ENCODE measurements at regions not wholly inside any gene's neighbourhood (a gene's known extent, or its start where the extent isn't known, plus 50 kb on each side); places are given as distances from the start of the nearest gene placed in this dataset.

- H3K9ac ChIP-seq (ENCODE audit: low read length): peak overlapping the region; percentile 76
- peaks cover 3% of the 10 kb centered on the region for H3K79me2 ChIP-seq (replicated peaks; ENCODE audit: insufficient read depth, low read length)
These were observed 75.9 kb upstream of the VGLL4 start for GRCh38 chr3:11719406-11720303.

DNA sequence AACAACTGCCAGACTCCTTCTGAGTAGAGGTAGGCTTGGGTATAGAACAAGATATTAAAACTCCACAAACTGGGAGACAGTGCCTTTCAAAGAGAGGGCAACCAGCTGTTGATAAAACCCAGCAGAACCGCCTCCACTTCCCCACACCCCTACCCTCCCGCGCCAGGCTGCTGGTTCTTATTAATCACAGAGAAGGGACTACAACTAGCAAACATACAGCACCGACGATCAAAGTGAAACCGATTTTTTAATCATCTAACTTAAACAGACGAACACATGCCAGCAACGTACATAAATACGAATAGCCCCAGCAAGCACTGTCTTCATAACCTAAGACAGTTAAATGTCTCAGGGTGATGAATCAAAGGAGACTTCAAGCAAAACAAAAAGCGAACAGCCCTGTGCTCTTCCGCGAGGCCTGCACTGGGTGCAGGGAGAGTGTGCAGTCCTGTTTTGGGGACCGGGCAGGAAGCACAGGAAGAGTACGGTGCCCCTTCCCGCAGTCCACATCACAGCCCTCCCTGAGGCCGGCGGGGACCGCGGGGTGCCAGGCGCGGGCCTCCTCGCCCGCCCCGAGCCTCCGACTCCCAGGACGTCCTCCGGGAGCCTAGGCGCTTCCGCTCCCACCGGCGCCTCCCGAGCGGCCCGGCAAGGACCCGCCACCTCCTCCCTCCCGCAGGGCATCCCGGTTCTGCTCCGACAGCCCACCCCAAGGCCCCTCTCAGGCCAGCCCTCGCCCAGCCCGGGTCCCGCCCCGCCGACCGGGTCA is 75.1 kb upstream of the VGLL4 start:
- H3K9me2 ChIP-seq (ENCODE audit: insufficient read depth, low read length): no peaks in the 10 kb centered on the region
- no peak for TF ChIP-seq EZH2 (IDR thresholded peaks at IDR 0.05; ENCODE audit: borderline replicate concordance, insufficient read depth, low read length, poor library complexity, severe bottlenecking)
- TF ChIP-seq TAF1 (IDR thresholded peaks at IDR 0.05; ENCODE audit: low read depth): peak; percentile 56
- TF ChIP-seq, protein P1, sequence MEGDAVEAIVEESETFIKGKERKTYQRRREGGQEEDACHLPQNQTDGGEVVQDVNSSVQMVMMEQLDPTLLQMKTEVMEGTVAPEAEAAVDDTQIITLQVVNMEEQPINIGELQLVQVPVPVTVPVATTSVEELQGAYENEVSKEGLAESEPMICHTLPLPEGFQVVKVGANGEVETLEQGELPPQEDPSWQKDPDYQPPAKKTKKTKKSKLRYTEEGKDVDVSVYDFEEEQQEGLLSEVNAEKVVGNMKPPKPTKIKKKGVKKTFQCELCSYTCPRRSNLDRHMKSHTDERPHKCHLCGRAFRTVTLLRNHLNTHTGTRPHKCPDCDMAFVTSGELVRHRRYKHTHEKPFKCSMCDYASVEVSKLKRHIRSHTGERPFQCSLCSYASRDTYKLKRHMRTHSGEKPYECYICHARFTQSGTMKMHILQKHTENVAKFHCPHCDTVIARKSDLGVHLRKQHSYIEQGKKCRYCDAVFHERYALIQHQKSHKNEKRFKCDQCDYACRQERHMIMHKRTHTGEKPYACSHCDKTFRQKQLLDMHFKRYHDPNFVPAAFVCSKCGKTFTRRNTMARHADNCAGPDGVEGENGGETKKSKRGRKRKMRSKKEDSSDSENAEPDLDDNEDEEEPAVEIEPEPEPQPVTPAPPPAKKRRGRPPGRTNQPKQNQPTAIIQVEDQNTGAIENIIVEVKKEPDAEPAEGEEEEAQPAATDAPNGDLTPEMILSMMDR (IDR thresholded peaks at IDR 0.05; ENCODE audit: poor library complexity, severe bottlenecking): no peak
- TF ChIP-seq EP300 (conservative IDR thresholded peaks at IDR 0.05; ENCODE audit: poor library complexity, severe bottlenecking): no peak
- TF ChIP-seq, protein P2, sequence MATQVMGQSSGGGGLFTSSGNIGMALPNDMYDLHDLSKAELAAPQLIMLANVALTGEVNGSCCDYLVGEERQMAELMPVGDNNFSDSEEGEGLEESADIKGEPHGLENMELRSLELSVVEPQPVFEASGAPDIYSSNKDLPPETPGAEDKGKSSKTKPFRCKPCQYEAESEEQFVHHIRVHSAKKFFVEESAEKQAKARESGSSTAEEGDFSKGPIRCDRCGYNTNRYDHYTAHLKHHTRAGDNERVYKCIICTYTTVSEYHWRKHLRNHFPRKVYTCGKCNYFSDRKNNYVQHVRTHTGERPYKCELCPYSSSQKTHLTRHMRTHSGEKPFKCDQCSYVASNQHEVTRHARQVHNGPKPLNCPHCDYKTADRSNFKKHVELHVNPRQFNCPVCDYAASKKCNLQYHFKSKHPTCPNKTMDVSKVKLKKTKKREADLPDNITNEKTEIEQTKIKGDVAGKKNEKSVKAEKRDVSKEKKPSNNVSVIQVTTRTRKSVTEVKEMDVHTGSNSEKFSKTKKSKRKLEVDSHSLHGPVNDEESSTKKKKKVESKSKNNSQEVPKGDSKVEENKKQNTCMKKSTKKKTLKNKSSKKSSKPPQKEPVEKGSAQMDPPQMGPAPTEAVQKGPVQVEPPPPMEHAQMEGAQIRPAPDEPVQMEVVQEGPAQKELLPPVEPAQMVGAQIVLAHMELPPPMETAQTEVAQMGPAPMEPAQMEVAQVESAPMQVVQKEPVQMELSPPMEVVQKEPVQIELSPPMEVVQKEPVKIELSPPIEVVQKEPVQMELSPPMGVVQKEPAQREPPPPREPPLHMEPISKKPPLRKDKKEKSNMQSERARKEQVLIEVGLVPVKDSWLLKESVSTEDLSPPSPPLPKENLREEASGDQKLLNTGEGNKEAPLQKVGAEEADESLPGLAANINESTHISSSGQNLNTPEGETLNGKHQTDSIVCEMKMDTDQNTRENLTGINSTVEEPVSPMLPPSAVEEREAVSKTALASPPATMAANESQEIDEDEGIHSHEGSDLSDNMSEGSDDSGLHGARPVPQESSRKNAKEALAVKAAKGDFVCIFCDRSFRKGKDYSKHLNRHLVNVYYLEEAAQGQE (IDR thresholded peaks at IDR 0.05; ENCODE audit: borderline replicate concordance): peak; percentile 19
- peak; percentile 54 for TF ChIP-seq MXI1 (conservative IDR thresholded peaks at IDR 0.05; ENCODE audit: poor library complexity, severe bottlenecking)
- TF ChIP-seq RAD21 (conservative IDR thresholded peaks at IDR 0.05): no peak
- TF ChIP-seq POLR2AphosphoS5 (IDR thresholded peaks at IDR 0.05): peak; percentile 3
- TF ChIP-seq SMC3 (conservative IDR thresholded peaks at IDR 0.05; ENCODE audit: poor library complexity): peak; percentile 10
- no peaks in the 10 kb centered on the region for H3F3A ChIP-seq (ENCODE audit: insufficient read depth, low read length, poor library complexity, severe bottlenecking)
- no peaks in the 10 kb centered on the region for H4K20me1 ChIP-seq (ENCODE audit: insufficient read depth)
- peak overlapping the region; percentile 22 for H3K27ac ChIP-seq (ENCODE audit: low read length)
- peak overlapping the region; percentile 98 for H3K4me3 ChIP-seq (ENCODE audit: low read length)
- peak overlapping the region; percentile 48 for H2AFZ ChIP-seq (ENCODE audit: low read depth, low read length)
- H3K4me2 ChIP-seq (ENCODE audit: low read length): peak overlapping the region; percentile 89
- no peaks in the 10 kb centered on the region for H3K9me3 ChIP-seq (ENCODE audit: low read length)
- no peaks in the 10 kb centered on the region for H3K36me3 ChIP-seq (ENCODE audit: insufficient read depth, low read length)
- peak overlapping the region; percentile 76 for H3K9ac ChIP-seq (ENCODE audit: low read length)
- H3K79me2 ChIP-seq (replicated peaks; ENCODE audit: insufficient read depth, low read length): peaks cover 3% of the 10 kb centered on the region
- peaks cover 7% of the 10 kb centered on the region for H3K27me3 ChIP-seq (ENCODE audit: insufficient read depth, low read depth, low read length)

More at GRCh38 chr3:11719406-11720303, 75.9 kb upstream of the VGLL4 start:
- peaks cover 8% of the 10 kb centered on the region for H3K27me3 ChIP-seq (ENCODE audit: insufficient read depth, low read depth, low read length)
- peak overlapping the region; percentile 65 for H2AFZ ChIP-seq (ENCODE audit: low read depth, low read length)
- TF ChIP-seq EP300 (conservative IDR thresholded peaks at IDR 0.05; ENCODE audit: poor library complexity, severe bottlenecking) (no peak), RAD21 (conservative IDR thresholded peaks at IDR 0.05) (no peak), MXI1 (conservative IDR thresholded peaks at IDR 0.05; ENCODE audit: poor library complexity, severe bottlenecking) (peak; percentile 50), POLR2AphosphoS5 (IDR thresholded peaks at IDR 0.05) (peak; percentile 3)
- TF ChIP-seq, protein P1 (IDR thresholded peaks at IDR 0.05; ENCODE audit: poor library complexity, severe bottlenecking): no peak
- H3K9me3 ChIP-seq (ENCODE audit: low read length): no peaks in the 10 kb centered on the region
- H3K9me2 ChIP-seq (ENCODE audit: insufficient read depth, low read length): no peaks in the 10 kb centered on the region
- H3K4me3 ChIP-seq (ENCODE audit: low read length): peak overlapping the region; percentile 98
- no peak overlapping the region for H3K4me2 ChIP-seq (ENCODE audit: low read length)
- H4K20me1 ChIP-seq (ENCODE audit: insufficient read depth): no peaks in the 10 kb centered on the region
- no peak overlapping the region for H3K27ac ChIP-seq (ENCODE audit: low read length)
- H3K36me3 ChIP-seq (ENCODE audit: insufficient read depth, low read length): no peaks in the 10 kb centered on the region
- no peaks in the 10 kb centered on the region for H3F3A ChIP-seq (ENCODE audit: insufficient read depth, low read length, poor library complexity, severe bottlenecking)

All from neural cell (in vitro differentiated cells).